ENCODE measurements at regions not wholly inside any gene's neighbourhood (a gene's known extent, or its start where the extent isn't known, plus 50 kb on each side); places are given as distances from the start of the nearest gene placed in this dataset.

DNA sequence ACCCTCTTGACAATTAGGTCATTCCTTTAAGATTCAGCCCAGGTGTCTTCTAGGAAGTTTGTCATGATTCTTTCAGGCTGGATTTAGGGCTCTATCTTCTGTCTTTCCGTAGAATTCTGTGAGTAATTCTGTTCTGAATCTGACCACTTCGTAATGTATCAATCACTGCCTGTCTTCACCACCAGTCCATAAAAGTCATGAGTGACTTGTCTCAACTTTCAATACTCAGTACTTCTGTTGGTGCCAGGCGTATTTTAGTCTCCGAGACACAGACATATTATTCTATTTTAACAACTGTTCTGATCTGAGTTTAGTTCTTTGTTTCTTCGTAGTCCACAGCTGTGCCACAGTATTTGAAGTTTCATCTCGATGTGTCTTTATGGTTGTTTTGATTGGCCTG, 310.7 kb downstream of the PPARGC1A start:
- TF ChIP-seq POLR2A (IDR thresholded peaks at IDR 0.05): no peak
- TF ChIP-seq, protein P1, sequence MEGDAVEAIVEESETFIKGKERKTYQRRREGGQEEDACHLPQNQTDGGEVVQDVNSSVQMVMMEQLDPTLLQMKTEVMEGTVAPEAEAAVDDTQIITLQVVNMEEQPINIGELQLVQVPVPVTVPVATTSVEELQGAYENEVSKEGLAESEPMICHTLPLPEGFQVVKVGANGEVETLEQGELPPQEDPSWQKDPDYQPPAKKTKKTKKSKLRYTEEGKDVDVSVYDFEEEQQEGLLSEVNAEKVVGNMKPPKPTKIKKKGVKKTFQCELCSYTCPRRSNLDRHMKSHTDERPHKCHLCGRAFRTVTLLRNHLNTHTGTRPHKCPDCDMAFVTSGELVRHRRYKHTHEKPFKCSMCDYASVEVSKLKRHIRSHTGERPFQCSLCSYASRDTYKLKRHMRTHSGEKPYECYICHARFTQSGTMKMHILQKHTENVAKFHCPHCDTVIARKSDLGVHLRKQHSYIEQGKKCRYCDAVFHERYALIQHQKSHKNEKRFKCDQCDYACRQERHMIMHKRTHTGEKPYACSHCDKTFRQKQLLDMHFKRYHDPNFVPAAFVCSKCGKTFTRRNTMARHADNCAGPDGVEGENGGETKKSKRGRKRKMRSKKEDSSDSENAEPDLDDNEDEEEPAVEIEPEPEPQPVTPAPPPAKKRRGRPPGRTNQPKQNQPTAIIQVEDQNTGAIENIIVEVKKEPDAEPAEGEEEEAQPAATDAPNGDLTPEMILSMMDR (IDR thresholded peaks at IDR 0.05): no peak
